ENCODE measurements at regions not wholly inside any gene's neighbourhood (a gene's known extent, or its start where the extent isn't known, plus 50 kb on each side); places are given as distances from the start of the nearest gene placed in this dataset.

DNA sequence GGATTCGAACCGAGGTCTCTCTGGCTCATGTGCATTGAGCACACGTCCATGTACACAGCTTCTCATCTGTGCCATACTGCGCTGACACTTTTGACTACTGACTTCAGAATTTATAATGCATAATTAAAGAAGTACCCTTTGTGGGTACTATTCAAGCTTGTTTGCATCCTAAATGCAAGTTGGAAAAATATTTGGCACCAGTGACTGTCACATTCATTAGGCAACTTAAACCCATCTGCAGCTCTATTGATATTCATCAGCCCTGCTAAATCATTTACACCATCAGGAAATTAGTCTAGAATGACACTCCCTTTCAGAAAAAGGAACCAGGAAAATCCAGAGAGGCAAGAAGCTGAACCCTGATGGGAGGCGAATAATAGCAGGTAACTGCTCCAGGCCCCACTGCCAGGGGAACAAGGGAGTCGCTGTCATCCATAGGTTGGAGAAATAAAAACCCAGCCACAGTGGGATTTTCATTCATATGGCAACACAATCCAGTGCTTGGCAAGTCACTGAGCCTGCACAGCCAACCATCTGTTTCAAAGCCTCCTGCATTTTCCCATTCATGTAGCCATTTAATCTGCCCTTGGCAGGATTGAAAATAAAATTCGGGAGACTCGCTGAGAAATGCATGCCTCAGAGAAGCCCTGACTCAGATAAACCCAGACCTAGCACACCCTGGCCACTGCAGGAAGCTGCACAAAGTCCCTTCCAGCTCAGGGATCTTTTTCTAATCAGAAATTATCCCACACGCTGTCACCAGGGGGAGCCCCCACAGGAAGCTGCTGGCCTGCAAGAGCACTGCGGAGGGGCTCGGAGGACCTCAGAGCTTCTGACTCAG is 103.0 kb upstream of the VEPH1 start:
- no peaks in the 10 kb centered on the region for H3K9me3 ChIP-seq
- DNase-seq: no peak
- intact Hi-C loops (cut with DNase I; ENCODE audit: low total_unique reads): no loop called here
- H3K27ac ChIP-seq: no peak overlapping the region
- no peaks in the 10 kb centered on the region for H3K36me3 ChIP-seq
- no peak overlapping the region for H3K4me3 ChIP-seq
- TF ChIP-seq, protein P1, sequence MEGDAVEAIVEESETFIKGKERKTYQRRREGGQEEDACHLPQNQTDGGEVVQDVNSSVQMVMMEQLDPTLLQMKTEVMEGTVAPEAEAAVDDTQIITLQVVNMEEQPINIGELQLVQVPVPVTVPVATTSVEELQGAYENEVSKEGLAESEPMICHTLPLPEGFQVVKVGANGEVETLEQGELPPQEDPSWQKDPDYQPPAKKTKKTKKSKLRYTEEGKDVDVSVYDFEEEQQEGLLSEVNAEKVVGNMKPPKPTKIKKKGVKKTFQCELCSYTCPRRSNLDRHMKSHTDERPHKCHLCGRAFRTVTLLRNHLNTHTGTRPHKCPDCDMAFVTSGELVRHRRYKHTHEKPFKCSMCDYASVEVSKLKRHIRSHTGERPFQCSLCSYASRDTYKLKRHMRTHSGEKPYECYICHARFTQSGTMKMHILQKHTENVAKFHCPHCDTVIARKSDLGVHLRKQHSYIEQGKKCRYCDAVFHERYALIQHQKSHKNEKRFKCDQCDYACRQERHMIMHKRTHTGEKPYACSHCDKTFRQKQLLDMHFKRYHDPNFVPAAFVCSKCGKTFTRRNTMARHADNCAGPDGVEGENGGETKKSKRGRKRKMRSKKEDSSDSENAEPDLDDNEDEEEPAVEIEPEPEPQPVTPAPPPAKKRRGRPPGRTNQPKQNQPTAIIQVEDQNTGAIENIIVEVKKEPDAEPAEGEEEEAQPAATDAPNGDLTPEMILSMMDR (IDR thresholded peaks at IDR 0.05 in 8 of 11, conservative IDR thresholded peaks at IDR 0.05 in 3 of 11): peak in 9 of 11 experiments; percentile 27 to 73 (median 64)
- TF ChIP-seq POLR2AphosphoS5 (IDR thresholded peaks at IDR 0.05) (no peak), POLR2A (IDR thresholded peaks at IDR 0.05) (no peak)
- H3K27me3 ChIP-seq (replicated peaks in 1 of 7): peaks cover 0 to 17% (median 0%) of the 10 kb centered on the region in 7 donors
- WGBS, 5 donors: 39 to 47% (median 45%) methylated on average over 11 of the region's 11 CpGs
- peaks cover 0 to 6% (median 1%) of the 10 kb centered on the region in 6 donors for H3K4me1 ChIP-seq

DNA sequence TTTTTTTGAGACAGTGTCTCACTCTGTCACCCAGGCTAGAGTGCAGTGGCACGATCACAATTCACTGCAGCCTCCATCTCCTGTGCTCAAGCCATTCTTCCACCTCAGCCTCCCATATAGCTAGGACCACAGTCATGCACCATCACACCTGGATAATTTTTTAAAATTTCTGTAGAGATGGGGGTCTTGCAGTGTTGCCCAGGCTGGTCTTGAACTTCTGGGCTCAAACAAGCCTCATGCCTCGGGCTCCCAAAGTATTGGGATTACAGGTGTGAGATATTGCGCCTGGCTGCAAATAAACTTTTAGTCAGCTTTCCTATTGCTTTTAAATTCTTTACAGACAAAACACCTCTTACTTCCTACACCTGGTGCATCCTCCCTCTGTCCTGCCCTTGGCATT is 102.1 kb upstream of the VEPH1 start:
- peaks cover 0 to 17% (median 0%) of the 10 kb centered on the region in 7 donors for H3K27me3 ChIP-seq (replicated peaks in 1 of 7)
- TF ChIP-seq POLR2AphosphoS5 (IDR thresholded peaks at IDR 0.05): no peak
- TF ChIP-seq POLR2A (IDR thresholded peaks at IDR 0.05): no peak
- TF ChIP-seq, protein P1 (IDR thresholded peaks at IDR 0.05 in 8 of 11, conservative IDR thresholded peaks at IDR 0.05 in 3 of 11): no peak
- intact Hi-C loops (cut with DNase I; ENCODE audit: low total_unique reads): no loop called here
- H3K27ac ChIP-seq: no peak overlapping the region
- no peak for DNase-seq
- WGBS, 5 donors: 57 to 92% (median 80%) methylated on average over 3 of the region's 3 CpGs
- no peak overlapping the region for H3K4me3 ChIP-seq
- H3K36me3 ChIP-seq: no peaks in the 10 kb centered on the region
- no peaks in the 10 kb centered on the region for H3K9me3 ChIP-seq
- peaks cover 0 to 6% (median 1%) of the 10 kb centered on the region in 6 donors for H3K4me1 ChIP-seq

DNA sequence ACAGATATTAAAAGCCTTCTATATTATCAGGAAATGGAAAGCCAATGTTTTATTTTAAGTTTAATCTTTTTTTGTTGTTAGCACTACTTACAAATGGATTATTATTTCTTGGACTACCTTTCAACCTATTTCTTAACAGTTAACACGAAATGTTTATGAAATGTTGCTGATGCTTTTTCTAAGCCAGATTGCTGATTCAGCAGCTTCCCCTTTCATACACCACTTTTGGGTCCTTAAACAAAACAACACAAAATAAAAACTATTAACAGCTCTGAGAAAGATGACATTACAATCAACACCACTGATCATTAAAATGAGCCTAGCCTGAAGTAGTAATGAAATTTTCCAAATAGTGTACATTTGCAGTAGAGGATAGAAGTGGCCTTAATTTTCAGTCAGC is 99.2 kb upstream of the VEPH1 start:
- no peak for TF ChIP-seq POLR2A (IDR thresholded peaks at IDR 0.05)
- TF ChIP-seq, protein P1 (IDR thresholded peaks at IDR 0.05 in 8 of 11, conservative IDR thresholded peaks at IDR 0.05 in 3 of 11): no peak
- TF ChIP-seq POLR2AphosphoS5 (IDR thresholded peaks at IDR 0.05): no peak
- 64 to 74% (median 70%) methylated on average over 1 of the region's 1 CpG for WGBS, 5 donors
- Histone ChIP-seq H3K27me3 (replicated peaks in 1 of 7) (peaks cover 0 to 5% (median 0%) of the 10 kb centered on the region in 7 donors), H3K27ac (no peak overlapping the region), H3K4me1 (peaks cover 0 to 6% (median 1%) of the 10 kb centered on the region in 6 donors), H3K4me3 (no peak overlapping the region), H3K36me3 (no peaks in the 10 kb centered on the region), H3K9me3 (no peaks in the 10 kb centered on the region)
- intact Hi-C loops (cut with DNase I; ENCODE audit: low total_unique reads): no loop called here
- no peak for DNase-seq

DNA sequence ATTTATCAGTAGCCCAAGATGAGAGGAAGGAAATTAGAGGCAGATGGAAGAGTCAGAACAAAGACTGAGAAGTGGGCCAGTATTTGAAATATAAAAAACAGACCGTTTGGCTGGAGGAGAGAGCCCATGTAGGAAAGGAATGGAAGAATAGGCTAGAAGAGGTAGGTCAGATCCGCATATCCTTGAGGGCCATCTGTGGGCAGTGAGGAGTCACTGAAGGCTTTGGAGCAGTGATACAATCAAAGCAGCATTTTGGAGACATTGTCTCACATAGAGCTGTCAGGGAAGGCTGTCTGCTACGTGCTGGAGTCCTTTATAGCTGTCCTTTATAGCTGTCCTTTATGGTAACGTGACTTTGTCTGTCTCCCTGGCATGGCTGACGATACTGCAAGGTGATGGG is 92.0 kb upstream of the VEPH1 start:
- no peak overlapping the region for H3K4me3 ChIP-seq
- no peak for DNase-seq
- intact Hi-C loops (cut with DNase I; ENCODE audit: low total_unique reads): no loop called here
- H3K4me1 ChIP-seq: no peaks in the 10 kb centered on the region
- H3K9me3 ChIP-seq: no peaks in the 10 kb centered on the region
- no peak overlapping the region for H3K27ac ChIP-seq
- WGBS, 5 donors: 66 to 82% (median 74%) methylated on average over 5 of the region's 5 CpGs
- TF ChIP-seq POLR2AphosphoS5 (IDR thresholded peaks at IDR 0.05) (no peak), POLR2A (IDR thresholded peaks at IDR 0.05) (no peak)
- TF ChIP-seq, protein P1 (IDR thresholded peaks at IDR 0.05 in 8 of 11, conservative IDR thresholded peaks at IDR 0.05 in 3 of 11): no peak
- peaks cover 0 to 22% (median 0%) of the 10 kb centered on the region in 7 donors for H3K27me3 ChIP-seq (replicated peaks in 1 of 7)
- no peaks in the 10 kb centered on the region for H3K36me3 ChIP-seq
